Adrenal gland (tissue), 9 donors: ENCODE measurements at regions not wholly inside any gene's neighbourhood (a gene's known extent, or its start where the extent isn't known, plus 50 kb on each side); places are given as distances from the start of the nearest gene placed in this dataset.

Source experiments
- DNase-seq, 7 donors: peaks; one replicate each; pipeline ENCODE4 v3.0.0-alpha.2; 2019 to 2020
- H3K27ac ChIP-seq, 5 donors: fragments of 200-600 bp; sonication (generic) in 4 of 5; 1 replicate in 3 of 5; 2 replicates in 2 of 5; pipeline versions ENCODE4 v1.5.1 to v1.8.0; 2016 to 2020; ENCODE audit warnings: mild to moderate bottlenecking in 1 of 5
- H3K27me3 ChIP-seq: fragments of 200-600 bp; 2 replicates; pipeline ENCODE4 v1.8.0; 2021
- H3K36me3 ChIP-seq, 2 donors: fragments of 200-600 bp; replicated peaks in 1 of 2; 1 replicate in 1 of 2; 2 replicates in 1 of 2; pipeline versions ENCODE4 v1.5.1 to v1.8.0; 2018 to 2022
- H3K4me1 ChIP-seq, 2 donors: fragments of 200-600 bp; replicated peaks in 1 of 2; 1 replicate in 1 of 2; 2 replicates in 1 of 2; pipeline versions ENCODE4 v1.5.1 to v1.8.0; 2018 to 2021
- H3K4me3 ChIP-seq, 4 donors: fragments of 200-600 bp; sonication (generic) in 3 of 4; one replicate each; pipeline ENCODE4 v1.5.1; 2016 to 2018
- H3K9me3 ChIP-seq, 3 donors: fragments of 200-600 bp; sonication (generic) in 1 of 3; replicated peaks in 1 of 3; 1 replicate in 2 of 3; 2 replicates in 1 of 3; pipeline versions ENCODE4 v1.5.1 to v1.8.0; 2016 to 2021
- POLR2A ChIP-seq, 2 donors: fragments of 450-650 bp; IDR thresholded peaks; one replicate each; pipeline ENCODE4 v1.6.1; 2017; ENCODE audit warnings: antibody characterized with exemption in 2 of 2, mild to moderate bottlenecking in 2 of 2, moderate library complexity in 1 of 2
- WGBS, 4 donors: extraction: QIAGEN DNeasy Blood & Tissue Kit in 2 of 4; methylation state at CpG; one replicate each; pipeline versions ENCODE4 v1.1.5 to v1.1.7; 2013 to 2017; 5-methylcytosine and 5-hydroxymethylcytosine counted together
- intact Hi-C, 2 donors: fragments of 100-400 bp; cut with DNase I; formaldehyde crosslinking; loops; one replicate each; pipeline versions ENCODE4 v1.14.1 to v1.15.0; 2022 to 2023
- TF ChIP-seq, protein P1 (sequence below), 6 experiments: fragments of 450-650 bp in 4 of 6; fragments of 200-600 bp in 2 of 6; sonication (generic) in 1 of 6; IDR thresholded peaks; 1 replicate in 5 of 6; 2 replicates in 1 of 6; pipeline versions ENCODE4 v1.5.1 to v1.8.0; 2016 to 2021; ENCODE audit warnings: antibody characterized with exemption in 6 of 6, mild to moderate bottlenecking in 2 of 6, moderate library complexity in 1 of 6
- donor health status: healthy with polysubstance abuse.
- donor health status: Bipolar disorder and iron deficiency.
- donor health status: DM: yes; HTN: yes; CAD: no.
- donor health status: DM: no; HTN: no; CAD: no.
- donor health status: DM: no; HTN: no; CAD: no.

DNA sequence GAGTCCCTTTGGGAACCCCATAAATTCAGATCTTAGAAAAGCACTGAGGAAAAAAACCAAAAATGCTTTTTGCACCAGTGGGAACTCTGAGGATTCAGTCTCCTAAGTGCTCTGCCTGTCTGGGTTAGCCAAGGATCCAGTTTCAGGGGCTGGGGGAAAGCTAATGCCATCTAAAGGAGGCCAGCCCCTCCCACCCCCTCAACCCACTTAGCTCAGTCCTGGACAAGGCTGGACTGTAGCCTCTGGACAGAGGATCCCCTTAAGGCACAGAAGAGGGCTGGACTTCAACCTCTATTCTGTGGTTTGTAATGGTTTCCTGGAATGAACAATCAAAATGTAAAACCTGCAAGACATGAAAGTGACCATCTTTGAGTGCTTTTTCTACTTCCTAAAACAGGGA lies 356.1 kb upstream of the ZFHX3 start:
- intact Hi-C loops: no loop called here
- no peak for DNase-seq
- H3K27ac ChIP-seq: no peak overlapping the region
- H3K4me1 ChIP-seq: no peaks in the 10 kb centered on the region
- no peaks in the 10 kb centered on the region for H3K27me3 ChIP-seq
- no peak overlapping the region for H3K4me3 ChIP-seq
- no peak for TF ChIP-seq POLR2A (IDR thresholded peaks at IDR 0.05)
- TF ChIP-seq, protein P1, sequence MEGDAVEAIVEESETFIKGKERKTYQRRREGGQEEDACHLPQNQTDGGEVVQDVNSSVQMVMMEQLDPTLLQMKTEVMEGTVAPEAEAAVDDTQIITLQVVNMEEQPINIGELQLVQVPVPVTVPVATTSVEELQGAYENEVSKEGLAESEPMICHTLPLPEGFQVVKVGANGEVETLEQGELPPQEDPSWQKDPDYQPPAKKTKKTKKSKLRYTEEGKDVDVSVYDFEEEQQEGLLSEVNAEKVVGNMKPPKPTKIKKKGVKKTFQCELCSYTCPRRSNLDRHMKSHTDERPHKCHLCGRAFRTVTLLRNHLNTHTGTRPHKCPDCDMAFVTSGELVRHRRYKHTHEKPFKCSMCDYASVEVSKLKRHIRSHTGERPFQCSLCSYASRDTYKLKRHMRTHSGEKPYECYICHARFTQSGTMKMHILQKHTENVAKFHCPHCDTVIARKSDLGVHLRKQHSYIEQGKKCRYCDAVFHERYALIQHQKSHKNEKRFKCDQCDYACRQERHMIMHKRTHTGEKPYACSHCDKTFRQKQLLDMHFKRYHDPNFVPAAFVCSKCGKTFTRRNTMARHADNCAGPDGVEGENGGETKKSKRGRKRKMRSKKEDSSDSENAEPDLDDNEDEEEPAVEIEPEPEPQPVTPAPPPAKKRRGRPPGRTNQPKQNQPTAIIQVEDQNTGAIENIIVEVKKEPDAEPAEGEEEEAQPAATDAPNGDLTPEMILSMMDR (IDR thresholded peaks at IDR 0.05): no peak
- H3K9me3 ChIP-seq: no peaks in the 10 kb centered on the region
- no peaks in the 10 kb centered on the region for H3K36me3 ChIP-seq

DNA sequence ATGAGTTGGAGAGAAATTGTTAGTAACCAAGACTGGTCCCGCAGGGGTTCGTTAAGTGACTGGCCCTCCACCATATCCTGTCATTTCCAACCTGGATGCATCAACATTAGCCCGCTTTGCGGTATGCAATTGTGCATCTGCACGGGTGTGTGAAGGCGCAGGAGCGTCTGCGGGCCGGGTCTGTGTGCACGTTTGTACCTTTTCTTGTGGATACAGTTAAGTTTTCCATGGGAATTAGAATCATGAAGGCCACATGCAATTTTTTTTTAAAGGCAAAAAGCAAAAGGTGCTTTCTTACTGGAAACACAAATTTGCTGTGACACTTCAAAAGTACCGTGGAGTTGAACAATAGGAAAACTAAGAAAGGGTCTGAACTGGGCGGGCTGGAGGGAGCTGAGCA lies 355.4 kb upstream of the ZFHX3 start:
- no peak for TF ChIP-seq POLR2A (IDR thresholded peaks at IDR 0.05)
- TF ChIP-seq, protein P1 (IDR thresholded peaks at IDR 0.05): no peak
- no peaks in the 10 kb centered on the region for H3K27me3 ChIP-seq
- no peaks in the 10 kb centered on the region for H3K9me3 ChIP-seq
- WGBS, 4 donors: 89 to 96% (median 92%) methylated on average over 12 of the region's 12 CpGs
- no peak for DNase-seq
- no peaks in the 10 kb centered on the region for H3K36me3 ChIP-seq
- no peak overlapping the region for H3K4me3 ChIP-seq
- no peak overlapping the region for H3K27ac ChIP-seq
- no peaks in the 10 kb centered on the region for H3K4me1 ChIP-seq
- intact Hi-C loops: no loop called here

DNA sequence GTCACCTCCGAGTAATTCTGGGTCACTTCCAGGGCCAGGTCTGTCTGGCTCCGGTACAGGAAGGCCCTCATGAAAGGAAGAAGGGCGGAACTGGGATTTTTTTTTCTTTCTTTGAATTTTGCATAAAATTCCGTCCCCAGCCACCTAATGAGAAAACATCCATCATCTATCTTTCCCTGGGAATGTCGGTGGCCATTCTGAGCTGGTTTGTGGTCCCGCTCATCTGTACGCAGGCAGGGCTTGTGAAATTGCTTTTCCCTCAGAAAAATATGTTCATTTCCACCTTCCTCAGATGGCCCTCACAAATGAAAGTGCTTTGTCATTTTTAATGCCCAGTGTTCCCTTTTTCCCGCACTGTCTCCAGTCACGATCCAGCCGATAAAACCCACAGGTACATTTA lies 353.0 kb upstream of the ZFHX3 start:
- DNase-seq: no peak
- Histone ChIP-seq H3K4me3 (no peak overlapping the region), H3K27ac (no peak overlapping the region), H3K36me3 (no peaks in the 10 kb centered on the region), H3K27me3 (no peaks in the 10 kb centered on the region), H3K9me3 (no peaks in the 10 kb centered on the region), H3K4me1 (no peaks in the 10 kb centered on the region)
- intact Hi-C loops: no loop called here
- no peak for TF ChIP-seq POLR2A (IDR thresholded peaks at IDR 0.05)
- TF ChIP-seq, protein P1 (IDR thresholded peaks at IDR 0.05): no peak
- WGBS, 4 donors: 81 to 90% (median 85%) methylated on average over 10 of the region's 10 CpGs

DNA sequence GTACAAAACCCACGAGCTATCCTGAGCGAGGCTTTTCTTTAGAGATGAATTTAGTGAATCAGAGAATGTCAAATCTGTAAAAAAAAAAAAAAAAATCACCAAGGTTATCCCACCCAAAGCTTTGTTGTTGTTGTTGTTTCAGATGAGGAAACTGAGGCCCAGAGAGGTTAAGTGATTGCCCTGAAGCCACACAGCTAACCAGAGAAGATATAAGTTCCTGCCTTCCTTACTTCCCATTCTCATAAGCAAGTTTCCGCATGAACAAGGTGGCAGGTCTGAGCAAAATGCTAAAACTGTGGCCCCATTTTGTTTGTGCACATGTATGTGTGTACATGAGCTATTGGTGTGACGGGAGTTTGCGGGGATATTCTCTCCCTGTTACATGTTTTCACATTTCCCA lies 352.1 kb upstream of the ZFHX3 start:
- no peaks in the 10 kb centered on the region for H3K36me3 ChIP-seq
- TF ChIP-seq, protein P1 (IDR thresholded peaks at IDR 0.05): no peak
- TF ChIP-seq POLR2A (IDR thresholded peaks at IDR 0.05): no peak
- no peaks in the 10 kb centered on the region for H3K4me1 ChIP-seq
- 91 to 97% (median 92%) methylated on average over 5 of the region's 5 CpGs for WGBS, 4 donors
- H3K27me3 ChIP-seq: no peaks in the 10 kb centered on the region
- DNase-seq: no peak
- no peak overlapping the region for H3K4me3 ChIP-seq
- intact Hi-C loops: no loop called here
- no peaks in the 10 kb centered on the region for H3K9me3 ChIP-seq
- H3K27ac ChIP-seq: no peak overlapping the region
